ENCODE measurements at regions not wholly inside any gene's neighbourhood (a gene's known extent, or its start where the extent isn't known, plus 50 kb on each side); places are given as distances from the start of the nearest gene placed in this dataset.

DNA sequence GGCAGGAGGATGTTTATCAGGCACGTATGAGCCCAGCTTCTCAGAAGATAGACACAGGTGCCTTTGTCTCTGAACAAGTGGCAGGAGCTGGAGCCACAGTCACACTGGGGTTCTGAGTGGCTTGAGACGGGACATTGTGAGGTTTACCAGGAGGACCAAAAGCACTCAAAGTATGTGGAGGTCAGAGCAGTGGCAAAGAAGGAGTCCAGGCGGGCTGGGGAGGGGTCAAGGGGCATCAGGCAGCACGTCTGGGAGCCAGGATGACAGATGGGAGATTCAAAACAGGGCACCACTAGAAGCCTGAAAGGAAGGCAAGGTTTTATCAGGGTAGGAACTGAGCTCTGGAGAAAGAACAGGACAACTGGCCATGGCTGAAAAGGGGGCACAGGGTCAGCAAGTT lies 67.2 kb upstream of the MARCHF10 start:
- TF ChIP-seq CTCF (IDR thresholded peaks at IDR 0.05; ENCODE audit: control extremely low read depth, extremely low read depth): no peak
- ATAC-seq (ENCODE audit: insufficient read depth, low FRiP score) (no peak), DNase-seq (no peak)
- Histone ChIP-seq H3K4me1 (ENCODE audit: control insufficient read depth in 5 of 5, insufficient read depth in 5 of 5, low read length in 5 of 5) (peaks cover 0 to 5% (median 0%) of the 10 kb centered on the region in 5 donors), H3K27me3 (ENCODE audit: control insufficient read depth in 3 of 3, insufficient read depth in 3 of 3, low read length in 2 of 3) (no peaks in the 10 kb centered on the region), H3K27ac (ENCODE audit: low read depth in 1 of 2, low read length in 1 of 2) (no peak overlapping the region), H3K9ac (ENCODE audit: insufficient read depth in 1 of 2, low read length in 2 of 2) (no peak overlapping the region), H3K4me3 (no peak overlapping the region), H3K36me3 (ENCODE audit: control insufficient read depth in 4 of 4, insufficient read depth in 4 of 4, low read length in 4 of 4) (no peaks in the 10 kb centered on the region), H3K9me3 (ENCODE audit: control insufficient read depth in 4 of 4, insufficient read depth in 3 of 4, low read length in 3 of 4) (no peaks in the 10 kb centered on the region)
- 90% methylated on average over 4 of the region's 4 CpGs for WGBS, 2 donors

- no peak for ATAC-seq (ENCODE audit: insufficient read depth, low FRiP score)
These were observed 63.2 kb upstream of the MARCHF10 start for GRCh38 chr17:62871291-62871690.

DNA sequence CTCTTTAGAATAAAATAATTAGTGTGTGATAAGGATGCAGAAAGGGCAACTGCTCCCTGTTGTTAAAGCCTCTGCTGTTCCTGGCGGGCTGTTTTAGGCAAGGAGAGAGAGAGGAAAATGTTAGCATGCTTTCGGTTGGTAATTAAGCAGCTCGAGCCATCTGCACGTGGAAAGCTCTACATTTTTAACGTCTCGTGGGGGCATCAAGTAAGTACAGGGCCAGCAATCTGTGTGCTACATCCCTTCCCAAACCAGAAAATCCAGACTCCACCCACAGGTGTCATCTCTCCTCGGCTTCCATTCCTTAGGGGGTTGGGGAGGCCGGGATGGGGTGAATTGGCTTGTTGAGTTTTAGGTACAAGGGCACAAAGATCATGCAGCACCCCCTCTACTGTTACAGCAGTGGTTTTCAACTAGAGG lies 62.4 kb upstream of the MARCHF10 start:
- peaks cover 0 to 5% (median 0%) of the 10 kb centered on the region in 4 donors for H3K9me3 ChIP-seq (ENCODE audit: control insufficient read depth in 4 of 4, insufficient read depth in 3 of 4, low read length in 3 of 4)
- no peak for DNase-seq
- H3K9ac ChIP-seq (ENCODE audit: insufficient read depth in 1 of 2, low read length in 2 of 2): no peak overlapping the region
- no peak overlapping the region for H3K27ac ChIP-seq (ENCODE audit: low read depth in 1 of 2, low read length in 1 of 2)
- ATAC-seq (ENCODE audit: insufficient read depth, low FRiP score): no peak
- no peaks in the 10 kb centered on the region for H3K27me3 ChIP-seq (ENCODE audit: control insufficient read depth in 3 of 3, insufficient read depth in 3 of 3, low read length in 2 of 3)
- H3K4me3 ChIP-seq: no peak overlapping the region
- H3K36me3 ChIP-seq (ENCODE audit: control insufficient read depth in 4 of 4, insufficient read depth in 4 of 4, low read length in 4 of 4): no peaks in the 10 kb centered on the region
- 70 to 74% methylated on average over 8 of the region's 8 CpGs for WGBS, 2 donors
- no peak for TF ChIP-seq CTCF (IDR thresholded peaks at IDR 0.05; ENCODE audit: control extremely low read depth, extremely low read depth)
- H3K4me1 ChIP-seq (ENCODE audit: control insufficient read depth in 5 of 5, insufficient read depth in 5 of 5, low read length in 5 of 5): peaks cover 0 to 21% (median 0%) of the 10 kb centered on the region in 5 donors

More at GRCh38 chr17:62871291-62871690, 63.2 kb upstream of the MARCHF10 start:
- Histone ChIP-seq H3K4me3 (no peak overlapping the region), H3K4me1 (ENCODE audit: control insufficient read depth in 5 of 5, insufficient read depth in 5 of 5, low read length in 5 of 5) (peaks cover 0 to 21% (median 0%) of the 10 kb centered on the region in 5 donors), H3K27me3 (ENCODE audit: control insufficient read depth in 3 of 3, insufficient read depth in 3 of 3, low read length in 2 of 3) (no peaks in the 10 kb centered on the region), H3K27ac (ENCODE audit: low read depth in 1 of 2, low read length in 1 of 2) (no peak overlapping the region), H3K9me3 (ENCODE audit: control insufficient read depth in 4 of 4, insufficient read depth in 3 of 4, low read length in 3 of 4) (peaks cover 0 to 3% (median 0%) of the 10 kb centered on the region in 4 donors), H3K9ac (ENCODE audit: insufficient read depth in 1 of 2, low read length in 2 of 2) (no peak overlapping the region), H3K36me3 (ENCODE audit: control insufficient read depth in 4 of 4, insufficient read depth in 4 of 4, low read length in 4 of 4) (no peaks in the 10 kb centered on the region)
- 90 to 96% methylated on average over 5 of the region's 5 CpGs for WGBS, 2 donors
- DNase-seq: no peak
- no peak for TF ChIP-seq CTCF (IDR thresholded peaks at IDR 0.05; ENCODE audit: control extremely low read depth, extremely low read depth)

GRCh38 chr17:62870030-62870541 lies 62.0 kb upstream of the MARCHF10 start:
- Histone ChIP-seq H3K4me3 (no peak overlapping the region), H3K27ac (ENCODE audit: low read depth in 1 of 2, low read length in 1 of 2) (no peak overlapping the region), H3K4me1 (ENCODE audit: control insufficient read depth in 5 of 5, insufficient read depth in 5 of 5, low read length in 5 of 5) (peaks cover 0 to 21% (median 0%) of the 10 kb centered on the region in 5 donors), H3K27me3 (ENCODE audit: control insufficient read depth in 3 of 3, insufficient read depth in 3 of 3, low read length in 2 of 3) (no peaks in the 10 kb centered on the region), H3K9ac (ENCODE audit: insufficient read depth in 1 of 2, low read length in 2 of 2) (no peak overlapping the region), H3K9me3 (ENCODE audit: control insufficient read depth in 4 of 4, insufficient read depth in 3 of 4, low read length in 3 of 4) (peaks cover 0 to 6% (median 0%) of the 10 kb centered on the region in 4 donors), H3K36me3 (ENCODE audit: control insufficient read depth in 4 of 4, insufficient read depth in 4 of 4, low read length in 4 of 4) (no peaks in the 10 kb centered on the region)
- DNase-seq (peak; percentile 28 to 51 (median 48)), ATAC-seq (ENCODE audit: insufficient read depth, low FRiP score) (no peak)
- TF ChIP-seq CTCF (IDR thresholded peaks at IDR 0.05; ENCODE audit: control extremely low read depth, extremely low read depth): no peak
- WGBS, 2 donors: 67 to 73% methylated on average over 5 of the region's 5 CpGs
